ENCODE measurements at regions not wholly inside any gene's neighbourhood (a gene's known extent, or its start where the extent isn't known, plus 50 kb on each side); places are given as distances from the start of the nearest gene placed in this dataset.

DNA sequence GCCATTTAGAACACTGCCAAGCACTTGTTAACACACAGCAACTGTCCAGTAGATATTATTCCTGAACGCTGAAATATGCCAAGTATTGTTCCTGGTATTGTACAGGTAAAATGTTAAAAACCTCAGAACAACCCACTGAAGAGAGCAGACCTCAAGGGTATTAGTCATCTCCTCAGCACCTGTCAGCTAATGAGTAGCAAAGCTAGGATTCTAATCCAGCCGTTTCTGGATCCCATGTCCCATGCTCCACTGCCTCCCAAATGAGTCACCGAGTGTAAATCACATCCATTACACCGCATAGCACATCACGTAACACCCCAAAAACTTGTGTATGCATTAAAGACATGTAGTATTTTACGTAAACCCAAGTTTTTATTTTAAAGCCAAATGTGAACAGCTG lies 705.4 kb upstream of the TENM4 start (continued):
- TF ChIP-seq CTCF (IDR thresholded peaks at IDR 0.05; ENCODE audit: low read depth, low read length, missing input control) (no peak), RAD21 (IDR thresholded peaks at IDR 0.05) (no peak), HNF4G (IDR thresholded peaks at IDR 0.05) (no peak), RXRA (IDR thresholded peaks at IDR 0.05) (no peak)

GRCh38 chr11:80144897-80145594 lies 704.2 kb upstream of the TENM4 start:
- Histone ChIP-seq H3K9me3 (ENCODE audit: control insufficient read depth in 4 of 4, low read length in 3 of 4) (no peaks in the 10 kb centered on the region), H3K4me3 (ENCODE audit: low read depth in 1 of 3, low read length in 3 of 3) (no peak overlapping the region), H3K9ac (ENCODE audit: low read depth in 1 of 2, low read length in 2 of 2) (no peak overlapping the region), H3K27ac (ENCODE audit: low read depth in 1 of 2, low read length in 2 of 2) (no peak overlapping the region), H3K4me1 (ENCODE audit: control insufficient read depth in 4 of 4, insufficient read depth in 4 of 4, low read length in 3 of 4) (no peaks in the 10 kb centered on the region), H3K27me3 (ENCODE audit: control insufficient read depth in 4 of 4, insufficient read depth in 4 of 4, low read length in 3 of 4) (no peaks in the 10 kb centered on the region), H3K36me3 (ENCODE audit: control insufficient read depth in 4 of 4, insufficient read depth in 3 of 4, low read depth in 1 of 4, low read length in 3 of 4) (no peaks in the 10 kb centered on the region)
- WGBS = 80% methylated on average over 2 of the region's 2 CpGs
- DNase-seq (ENCODE audit: low spot score) = no peak
- TF ChIP-seq CTCF (IDR thresholded peaks at IDR 0.05; ENCODE audit: low read depth, low read length, missing input control) (no peak), RXRA (IDR thresholded peaks at IDR 0.05) (no peak), JUND (IDR thresholded peaks at IDR 0.05) (no peak), RAD21 (IDR thresholded peaks at IDR 0.05) (no peak), YY1 (IDR thresholded peaks at IDR 0.05) (no peak), ATF3 (IDR thresholded peaks at IDR 0.05) (no peak), FOXA1 (IDR thresholded peaks at IDR 0.05) (no peak), GABPA (IDR thresholded peaks at IDR 0.05 in 1 of 2, conservative IDR thresholded peaks at IDR 0.05 in 1 of 2) (no peak), NR2F2 (IDR thresholded peaks at IDR 0.05) (no peak), HNF4G (IDR thresholded peaks at IDR 0.05) (no peak), MAX (IDR thresholded peaks at IDR 0.05) (no peak), SP1 (IDR thresholded peaks at IDR 0.05) (no peak), FOXA2 (IDR thresholded peaks at IDR 0.05) (no peak), HNF4A (conservative IDR thresholded peaks at IDR 0.05) (no peak), EGR1 (IDR thresholded peaks at IDR 0.05; ENCODE audit: low read depth in 2 of 2) (no peak)
- TF ChIP-seq, protein P1, sequence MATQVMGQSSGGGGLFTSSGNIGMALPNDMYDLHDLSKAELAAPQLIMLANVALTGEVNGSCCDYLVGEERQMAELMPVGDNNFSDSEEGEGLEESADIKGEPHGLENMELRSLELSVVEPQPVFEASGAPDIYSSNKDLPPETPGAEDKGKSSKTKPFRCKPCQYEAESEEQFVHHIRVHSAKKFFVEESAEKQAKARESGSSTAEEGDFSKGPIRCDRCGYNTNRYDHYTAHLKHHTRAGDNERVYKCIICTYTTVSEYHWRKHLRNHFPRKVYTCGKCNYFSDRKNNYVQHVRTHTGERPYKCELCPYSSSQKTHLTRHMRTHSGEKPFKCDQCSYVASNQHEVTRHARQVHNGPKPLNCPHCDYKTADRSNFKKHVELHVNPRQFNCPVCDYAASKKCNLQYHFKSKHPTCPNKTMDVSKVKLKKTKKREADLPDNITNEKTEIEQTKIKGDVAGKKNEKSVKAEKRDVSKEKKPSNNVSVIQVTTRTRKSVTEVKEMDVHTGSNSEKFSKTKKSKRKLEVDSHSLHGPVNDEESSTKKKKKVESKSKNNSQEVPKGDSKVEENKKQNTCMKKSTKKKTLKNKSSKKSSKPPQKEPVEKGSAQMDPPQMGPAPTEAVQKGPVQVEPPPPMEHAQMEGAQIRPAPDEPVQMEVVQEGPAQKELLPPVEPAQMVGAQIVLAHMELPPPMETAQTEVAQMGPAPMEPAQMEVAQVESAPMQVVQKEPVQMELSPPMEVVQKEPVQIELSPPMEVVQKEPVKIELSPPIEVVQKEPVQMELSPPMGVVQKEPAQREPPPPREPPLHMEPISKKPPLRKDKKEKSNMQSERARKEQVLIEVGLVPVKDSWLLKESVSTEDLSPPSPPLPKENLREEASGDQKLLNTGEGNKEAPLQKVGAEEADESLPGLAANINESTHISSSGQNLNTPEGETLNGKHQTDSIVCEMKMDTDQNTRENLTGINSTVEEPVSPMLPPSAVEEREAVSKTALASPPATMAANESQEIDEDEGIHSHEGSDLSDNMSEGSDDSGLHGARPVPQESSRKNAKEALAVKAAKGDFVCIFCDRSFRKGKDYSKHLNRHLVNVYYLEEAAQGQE (IDR thresholded peaks at IDR 0.05) = no peak
- TF ChIP-seq, protein P2, sequence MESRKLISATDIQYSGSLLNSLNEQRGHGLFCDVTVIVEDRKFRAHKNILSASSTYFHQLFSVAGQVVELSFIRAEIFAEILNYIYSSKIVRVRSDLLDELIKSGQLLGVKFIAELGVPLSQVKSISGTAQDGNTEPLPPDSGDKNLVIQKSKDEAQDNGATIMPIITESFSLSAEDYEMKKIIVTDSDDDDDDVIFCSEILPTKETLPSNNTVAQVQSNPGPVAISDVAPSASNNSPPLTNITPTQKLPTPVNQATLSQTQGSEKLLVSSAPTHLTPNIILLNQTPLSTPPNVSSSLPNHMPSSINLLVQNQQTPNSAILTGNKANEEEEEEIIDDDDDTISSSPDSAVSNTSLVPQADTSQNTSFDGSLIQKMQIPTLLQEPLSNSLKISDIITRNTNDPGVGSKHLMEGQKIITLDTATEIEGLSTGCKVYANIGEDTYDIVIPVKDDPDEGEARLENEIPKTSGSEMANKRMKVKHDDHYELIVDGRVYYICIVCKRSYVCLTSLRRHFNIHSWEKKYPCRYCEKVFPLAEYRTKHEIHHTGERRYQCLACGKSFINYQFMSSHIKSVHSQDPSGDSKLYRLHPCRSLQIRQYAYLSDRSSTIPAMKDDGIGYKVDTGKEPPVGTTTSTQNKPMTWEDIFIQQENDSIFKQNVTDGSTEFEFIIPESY (IDR thresholded peaks at IDR 0.05) = no peak

All from liver (tissue), 8 donors.